ENCODE measurements at regions not wholly inside any gene's neighbourhood (a gene's known extent, or its start where the extent isn't known, plus 50 kb on each side); places are given as distances from the start of the nearest gene placed in this dataset.

GRCh38 chr1:229871078-229871676 lies 195.9 kb upstream of the GALNT2 start:
- intact Hi-C loops (cut with micrococcal nuclease): no loop called here
- Histone ChIP-seq H3K36me3 (replicated peaks in 1 of 2; ENCODE audit: control extremely low read depth in 1 of 2, control insufficient read depth in 1 of 2, extremely low read depth in 1 of 2, insufficient read depth in 2 of 2, low read length in 1 of 2) (no peaks in the 10 kb centered on the region), H3K9ac (ENCODE audit: low read length) (no peak overlapping the region), H2AFZ (ENCODE audit: insufficient read depth, low read depth, low read length, poor library complexity, severe bottlenecking) (no peak overlapping the region), H3K4me2 (replicated peaks; ENCODE audit: low read depth, low read length, poor library complexity, severe bottlenecking) (no peak overlapping the region), H3K4me3 (ENCODE audit: control extremely low read depth in 1 of 5, extremely low read depth in 1 of 5, insufficient read depth in 1 of 5, low read depth in 2 of 5, low read length in 4 of 5) (no peak overlapping the region), H4K20me1 (ENCODE audit: control insufficient read depth, insufficient read depth, low read length, poor library complexity, severe bottlenecking) (no peaks in the 10 kb centered on the region), H3K27ac (ENCODE audit: low read length in 2 of 2) (no peak overlapping the region), H3K27me3 (replicated peaks in 1 of 4; ENCODE audit: control extremely low read depth in 1 of 4, control insufficient read depth in 3 of 4, insufficient read depth in 4 of 4, low read length in 3 of 4) (no peaks in the 10 kb centered on the region), H3K79me2 (ENCODE audit: control insufficient read depth, insufficient read depth, low read length) (no peaks in the 10 kb centered on the region), H3K9me3 (ENCODE audit: control extremely low read depth in 1 of 3, control insufficient read depth in 2 of 3, insufficient read depth in 1 of 3, low read length in 2 of 3) (peaks cover 0 to 3% (median 0%) of the 10 kb centered on the region in 3 donors), H3K4me1 (ENCODE audit: control insufficient read depth in 2 of 2, insufficient read depth in 2 of 2, low read length in 2 of 2) (no peaks in the 10 kb centered on the region)
- ATAC-seq (ENCODE audit: low read depth) (no peak), DNase-seq (no peak)
- Mint-ChIP-seq H3K9me3 (ENCODE audit: insufficient read depth) (no peaks in the 10 kb centered on the region), H3K4me1 (no peaks in the 10 kb centered on the region), H3K4me3 (no peak overlapping the region), H3K27me3 (no peaks in the 10 kb centered on the region), H3K27ac (no peak overlapping the region)
- no peak for TF ChIP-seq CTCF (IDR thresholded peaks at IDR 0.05)
- no peak for TF ChIP-seq EZH2 (IDR thresholded peaks at IDR 0.05; ENCODE audit: borderline replicate concordance, insufficient read depth, low read depth, low read length, poor library complexity, severe bottlenecking)
- 97% methylated on average over 8 of the region's 9 CpGs for WGBS (ENCODE audit: insufficient coverage)
- ChIA-PET POLR2A (no interaction called here), CTCF (no interaction called here)

- ChIA-PET POLR2A (no interaction called here), CTCF (no interaction called here)
- ATAC-seq (ENCODE audit: low read depth) (no peak), DNase-seq (no peak)
- H3K27ac Mint-ChIP-seq: no peak overlapping the region
- no peak overlapping the region for H3K9ac ChIP-seq (ENCODE audit: low read length)
- TF ChIP-seq EZH2 (IDR thresholded peaks at IDR 0.05; ENCODE audit: borderline replicate concordance, insufficient read depth, low read depth, low read length, poor library complexity, severe bottlenecking): no peak
- no peak for TF ChIP-seq CTCF (IDR thresholded peaks at IDR 0.05)
- no peaks in the 10 kb centered on the region for H3K79me2 ChIP-seq (ENCODE audit: control insufficient read depth, insufficient read depth, low read length)
- intact Hi-C loops (cut with micrococcal nuclease): no loop called here
- H3K27me3 ChIP-seq (replicated peaks in 1 of 4; ENCODE audit: control extremely low read depth in 1 of 4, control insufficient read depth in 3 of 4, insufficient read depth in 4 of 4, low read length in 3 of 4): no peaks in the 10 kb centered on the region
- no peaks in the 10 kb centered on the region for H3K36me3 ChIP-seq (replicated peaks in 1 of 2; ENCODE audit: control extremely low read depth in 1 of 2, control insufficient read depth in 1 of 2, extremely low read depth in 1 of 2, insufficient read depth in 2 of 2, low read length in 1 of 2)
- H4K20me1 ChIP-seq (ENCODE audit: control insufficient read depth, insufficient read depth, low read length, poor library complexity, severe bottlenecking): no peaks in the 10 kb centered on the region
- H3K27me3 Mint-ChIP-seq: peaks cover 10% of the 10 kb centered on the region
- H2AFZ ChIP-seq (ENCODE audit: insufficient read depth, low read depth, low read length, poor library complexity, severe bottlenecking): no peak overlapping the region
- no peaks in the 10 kb centered on the region for H3K9me3 Mint-ChIP-seq (ENCODE audit: insufficient read depth)
- H3K4me3 Mint-ChIP-seq: no peak overlapping the region
- no peak overlapping the region for H3K4me3 ChIP-seq (ENCODE audit: control extremely low read depth in 1 of 5, extremely low read depth in 1 of 5, insufficient read depth in 1 of 5, low read depth in 2 of 5, low read length in 4 of 5)
- 79% methylated on average over 3 of the region's 3 CpGs for WGBS (ENCODE audit: insufficient coverage)
- no peaks in the 10 kb centered on the region for H3K4me1 Mint-ChIP-seq
- no peaks in the 10 kb centered on the region for H3K9me3 ChIP-seq (ENCODE audit: control extremely low read depth in 1 of 3, control insufficient read depth in 2 of 3, insufficient read depth in 1 of 3, low read length in 2 of 3)
- H3K4me2 ChIP-seq (replicated peaks; ENCODE audit: low read depth, low read length, poor library complexity, severe bottlenecking): no peak overlapping the region
- no peak overlapping the region for H3K27ac ChIP-seq (ENCODE audit: low read length in 2 of 2)
- H3K4me1 ChIP-seq (ENCODE audit: control insufficient read depth in 2 of 2, insufficient read depth in 2 of 2, low read length in 2 of 2): no peaks in the 10 kb centered on the region
Observed at GRCh38 chr1:229874136-229874535, 192.9 kb upstream of the GALNT2 start.

Data from B cell (primary cell).